ENCODE measurements at regions not wholly inside any gene's neighbourhood (a gene's known extent, or its start where the extent isn't known, plus 50 kb on each side); places are given as distances from the start of the nearest gene placed in this dataset.

DNA sequence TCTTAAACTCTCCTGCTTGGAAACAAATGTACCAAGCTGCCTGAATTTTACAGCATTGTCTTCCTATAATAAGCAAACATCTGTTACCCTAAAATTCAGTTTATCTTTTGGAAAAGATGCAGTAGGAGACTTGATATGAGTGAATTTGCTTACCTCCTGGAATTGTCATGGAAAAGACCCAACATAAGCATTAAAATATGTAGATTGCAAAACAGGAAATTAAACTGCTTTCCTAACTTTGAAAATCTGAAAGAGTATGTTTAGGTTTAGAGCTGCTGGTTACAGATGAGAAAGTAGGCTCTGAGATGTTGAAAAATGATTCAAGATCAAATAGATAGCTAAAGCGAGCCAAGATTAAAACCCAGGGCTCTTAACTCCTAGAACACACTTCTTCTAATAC, 316.5 kb downstream of the SOX11 start:
- TF ChIP-seq, protein P1, sequence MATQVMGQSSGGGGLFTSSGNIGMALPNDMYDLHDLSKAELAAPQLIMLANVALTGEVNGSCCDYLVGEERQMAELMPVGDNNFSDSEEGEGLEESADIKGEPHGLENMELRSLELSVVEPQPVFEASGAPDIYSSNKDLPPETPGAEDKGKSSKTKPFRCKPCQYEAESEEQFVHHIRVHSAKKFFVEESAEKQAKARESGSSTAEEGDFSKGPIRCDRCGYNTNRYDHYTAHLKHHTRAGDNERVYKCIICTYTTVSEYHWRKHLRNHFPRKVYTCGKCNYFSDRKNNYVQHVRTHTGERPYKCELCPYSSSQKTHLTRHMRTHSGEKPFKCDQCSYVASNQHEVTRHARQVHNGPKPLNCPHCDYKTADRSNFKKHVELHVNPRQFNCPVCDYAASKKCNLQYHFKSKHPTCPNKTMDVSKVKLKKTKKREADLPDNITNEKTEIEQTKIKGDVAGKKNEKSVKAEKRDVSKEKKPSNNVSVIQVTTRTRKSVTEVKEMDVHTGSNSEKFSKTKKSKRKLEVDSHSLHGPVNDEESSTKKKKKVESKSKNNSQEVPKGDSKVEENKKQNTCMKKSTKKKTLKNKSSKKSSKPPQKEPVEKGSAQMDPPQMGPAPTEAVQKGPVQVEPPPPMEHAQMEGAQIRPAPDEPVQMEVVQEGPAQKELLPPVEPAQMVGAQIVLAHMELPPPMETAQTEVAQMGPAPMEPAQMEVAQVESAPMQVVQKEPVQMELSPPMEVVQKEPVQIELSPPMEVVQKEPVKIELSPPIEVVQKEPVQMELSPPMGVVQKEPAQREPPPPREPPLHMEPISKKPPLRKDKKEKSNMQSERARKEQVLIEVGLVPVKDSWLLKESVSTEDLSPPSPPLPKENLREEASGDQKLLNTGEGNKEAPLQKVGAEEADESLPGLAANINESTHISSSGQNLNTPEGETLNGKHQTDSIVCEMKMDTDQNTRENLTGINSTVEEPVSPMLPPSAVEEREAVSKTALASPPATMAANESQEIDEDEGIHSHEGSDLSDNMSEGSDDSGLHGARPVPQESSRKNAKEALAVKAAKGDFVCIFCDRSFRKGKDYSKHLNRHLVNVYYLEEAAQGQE (IDR thresholded peaks at IDR 0.05; ENCODE audit: low read depth, low read length) = no peak
- no peak for TF ChIP-seq RFX5 (IDR thresholded peaks at IDR 0.05; ENCODE audit: low read length)
- TF ChIP-seq, protein P2, sequence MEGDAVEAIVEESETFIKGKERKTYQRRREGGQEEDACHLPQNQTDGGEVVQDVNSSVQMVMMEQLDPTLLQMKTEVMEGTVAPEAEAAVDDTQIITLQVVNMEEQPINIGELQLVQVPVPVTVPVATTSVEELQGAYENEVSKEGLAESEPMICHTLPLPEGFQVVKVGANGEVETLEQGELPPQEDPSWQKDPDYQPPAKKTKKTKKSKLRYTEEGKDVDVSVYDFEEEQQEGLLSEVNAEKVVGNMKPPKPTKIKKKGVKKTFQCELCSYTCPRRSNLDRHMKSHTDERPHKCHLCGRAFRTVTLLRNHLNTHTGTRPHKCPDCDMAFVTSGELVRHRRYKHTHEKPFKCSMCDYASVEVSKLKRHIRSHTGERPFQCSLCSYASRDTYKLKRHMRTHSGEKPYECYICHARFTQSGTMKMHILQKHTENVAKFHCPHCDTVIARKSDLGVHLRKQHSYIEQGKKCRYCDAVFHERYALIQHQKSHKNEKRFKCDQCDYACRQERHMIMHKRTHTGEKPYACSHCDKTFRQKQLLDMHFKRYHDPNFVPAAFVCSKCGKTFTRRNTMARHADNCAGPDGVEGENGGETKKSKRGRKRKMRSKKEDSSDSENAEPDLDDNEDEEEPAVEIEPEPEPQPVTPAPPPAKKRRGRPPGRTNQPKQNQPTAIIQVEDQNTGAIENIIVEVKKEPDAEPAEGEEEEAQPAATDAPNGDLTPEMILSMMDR (IDR thresholded peaks at IDR 0.05) = no peak
- no peak for TF ChIP-seq POLR2AphosphoS5 (IDR thresholded peaks at IDR 0.05; ENCODE audit: low read depth, low read length)
- TF ChIP-seq, protein P3, sequence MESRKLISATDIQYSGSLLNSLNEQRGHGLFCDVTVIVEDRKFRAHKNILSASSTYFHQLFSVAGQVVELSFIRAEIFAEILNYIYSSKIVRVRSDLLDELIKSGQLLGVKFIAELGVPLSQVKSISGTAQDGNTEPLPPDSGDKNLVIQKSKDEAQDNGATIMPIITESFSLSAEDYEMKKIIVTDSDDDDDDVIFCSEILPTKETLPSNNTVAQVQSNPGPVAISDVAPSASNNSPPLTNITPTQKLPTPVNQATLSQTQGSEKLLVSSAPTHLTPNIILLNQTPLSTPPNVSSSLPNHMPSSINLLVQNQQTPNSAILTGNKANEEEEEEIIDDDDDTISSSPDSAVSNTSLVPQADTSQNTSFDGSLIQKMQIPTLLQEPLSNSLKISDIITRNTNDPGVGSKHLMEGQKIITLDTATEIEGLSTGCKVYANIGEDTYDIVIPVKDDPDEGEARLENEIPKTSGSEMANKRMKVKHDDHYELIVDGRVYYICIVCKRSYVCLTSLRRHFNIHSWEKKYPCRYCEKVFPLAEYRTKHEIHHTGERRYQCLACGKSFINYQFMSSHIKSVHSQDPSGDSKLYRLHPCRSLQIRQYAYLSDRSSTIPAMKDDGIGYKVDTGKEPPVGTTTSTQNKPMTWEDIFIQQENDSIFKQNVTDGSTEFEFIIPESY (IDR thresholded peaks at IDR 0.05; ENCODE audit: borderline replicate concordance, low read depth) = no peak
- TF ChIP-seq NFIC (IDR thresholded peaks at IDR 0.05; ENCODE audit: borderline replicate concordance) = no peak
- no peak for TF ChIP-seq EP300 (IDR thresholded peaks at IDR 0.05; ENCODE audit: borderline replicate concordance in 1 of 2, low read depth in 1 of 2, low read length in 1 of 2)
- TF ChIP-seq JUND (IDR thresholded peaks at IDR 0.05) = no peak
- no peak for TF ChIP-seq RAD21 (IDR thresholded peaks at IDR 0.05; ENCODE audit: low read length)
- no peak for TF ChIP-seq SMC3 (IDR thresholded peaks at IDR 0.05; ENCODE audit: low read depth, low read length)
- TF ChIP-seq NRF1 (IDR thresholded peaks at IDR 0.05; ENCODE audit: low read depth, low read length) = no peak
- no peak for TF ChIP-seq YY1 (IDR thresholded peaks at IDR 0.05; ENCODE audit: low read depth)
- no peak for TF ChIP-seq RCOR1 (IDR thresholded peaks at IDR 0.05; ENCODE audit: low read length)

Data from SK-N-SH (cell line).